Mucosa of descending colon (tissue), 3 donors: ENCODE measurements at regions not wholly inside any gene's neighbourhood (a gene's known extent, or its start where the extent isn't known, plus 50 kb on each side); places are given as distances from the start of the nearest gene placed in this dataset.

Experiments
- ATAC-seq: fragments of 200-7000 bp; cut with Tn5 transposase; one replicate; pipeline ENCODE4 v1.9.1; 2020; ENCODE audit warnings: mild to moderate bottlenecking, moderate library complexity
- DNase-seq, 3 donors: peaks; one replicate each; pipeline ENCODE4 v3.0.0-alpha.2; 2020
- H3K36me3 ChIP-seq: fragments of 200-600 bp; one replicate; pipeline ENCODE4 v1.8.0; 2021; ENCODE audit warnings: low read depth, mild to moderate bottlenecking
- H3K4me1 ChIP-seq: fragments of 200-600 bp; one replicate; pipeline ENCODE4 v1.8.0; 2021; ENCODE audit warnings: low read depth, mild to moderate bottlenecking
- H3K4me3 ChIP-seq: fragments of 200-600 bp; one replicate; pipeline ENCODE4 v1.8.0; 2021; ENCODE audit warnings: mild to moderate bottlenecking
- H3K9me3 ChIP-seq: fragments of 200-600 bp; one replicate; pipeline ENCODE4 v1.8.0; 2021; ENCODE audit warnings: mild to moderate bottlenecking
- CTCF ChIP-seq: fragments of 200-600 bp; IDR thresholded peaks from one replicate; pipeline ENCODE4 v1.8.0; 2022; ENCODE audit warnings: antibody characterized with exemption, mild to moderate bottlenecking
- intact Hi-C, 2 donors: fragments of 100-400 bp; cut with DNase I in 1 of 2; cut with micrococcal nuclease in 1 of 2; formaldehyde crosslinking; loops; one replicate each; pipeline versions ENCODE4 v1.11.0 to v1.11.1; 2022; cut with DNase I, micrococcal nuclease
- donor health status: DM: no; HTN: no; CAD: no; lungs with moderate emphysema.
- donor health status: DM: no; HTN: no; CAD: no.
- donor health status: DM: no; HTN: yes; CAD: no.

- intact Hi-C loops, result no loop called here
- H3K36me3 ChIP-seq, result no peaks in the 10 kb centered on the region
- peaks cover 6% of the 10 kb centered on the region for H3K4me1 ChIP-seq
- no peak overlapping the region for H3K4me3 ChIP-seq
- TF ChIP-seq CTCF, result no peak
- DNase-seq (no peak), ATAC-seq (no peak)
- no peaks in the 10 kb centered on the region for H3K9me3 ChIP-seq
Measured at GRCh38 chr13:28550721-28551497, 56.0 kb upstream of the FLT1 start.

- no peaks in the 10 kb centered on the region for H3K9me3 ChIP-seq
Measured at GRCh38 chr13:28550091-28550490, 55.2 kb upstream of the FLT1 start.

GRCh38 chr13:28548872-28549271 lies 53.9 kb upstream of the FLT1 start:
- H3K4me1 ChIP-seq, result peaks cover 8% of the 10 kb centered on the region
- DNase-seq (no peak), ATAC-seq (no peak)
- no peak overlapping the region for H3K4me3 ChIP-seq
- H3K36me3 ChIP-seq, result no peaks in the 10 kb centered on the region
- no peak for TF ChIP-seq CTCF
- H3K9me3 ChIP-seq, result no peaks in the 10 kb centered on the region
- intact Hi-C loops, result no loop called here

More at GRCh38 chr13:28550091-28550490, 55.2 kb upstream of the FLT1 start:
- TF ChIP-seq CTCF, result no peak
- no peak for ATAC-seq
- Histone ChIP-seq H3K4me1 (peaks cover 8% of the 10 kb centered on the region), H3K4me3 (no peak overlapping the region), H3K36me3 (no peaks in the 10 kb centered on the region)
- no peak for DNase-seq
- intact Hi-C loops, result no loop called here

GRCh38 chr13:28548468-28548867 lies 53.5 kb upstream of the FLT1 start:
- Histone ChIP-seq H3K4me1 (peaks cover 8% of the 10 kb centered on the region), H3K36me3 (no peaks in the 10 kb centered on the region), H3K4me3 (no peak overlapping the region), H3K9me3 (no peaks in the 10 kb centered on the region)
- intact Hi-C loops, result no loop called here
- no peak for TF ChIP-seq CTCF
- peak; percentile 35 for ATAC-seq
- DNase-seq, result no peak

- DNase-seq (peak in 1 of 3 donors; percentile 42), ATAC-seq (peak; percentile 95)
Measured at GRCh38 chr13:28545583-28546333, 50.8 kb upstream of the FLT1 start.

More at GRCh38 chr13:28545583-28546333, 50.8 kb upstream of the FLT1 start:
- Histone ChIP-seq H3K36me3 (no peaks in the 10 kb centered on the region), H3K4me3 (no peak overlapping the region), H3K4me1 (peaks cover 8% of the 10 kb centered on the region), H3K9me3 (no peaks in the 10 kb centered on the region)
- no peak for TF ChIP-seq CTCF
- intact Hi-C loops, result no loop called here
